ENCODE measurements at regions not wholly inside any gene's neighbourhood (a gene's known extent, or its start where the extent isn't known, plus 50 kb on each side); places are given as distances from the start of the nearest gene placed in this dataset.

DNA sequence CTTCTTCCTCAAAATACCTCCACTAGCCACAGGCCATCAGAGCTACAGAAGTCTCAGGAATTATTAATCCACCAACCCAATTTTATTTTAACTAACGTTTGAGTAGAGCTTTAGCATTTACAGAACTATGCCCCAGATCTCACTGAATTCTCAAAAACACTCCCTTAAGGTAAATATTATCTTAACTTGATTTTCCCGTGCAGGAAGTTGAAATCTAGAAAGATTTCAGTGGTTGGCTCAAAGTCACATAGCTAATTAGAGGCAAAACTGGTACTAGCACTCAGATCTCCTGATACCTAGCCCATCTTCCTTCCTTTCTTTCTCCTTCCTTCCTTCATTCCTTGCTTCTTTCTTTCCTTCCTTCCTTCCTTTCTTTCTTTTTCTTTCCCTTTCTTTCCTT lies 298.3 kb downstream of the ENC1 start:
- 81% methylated on average over 2 of the region's 2 CpGs; no CpG with 5 or more reads in 1 of the 2 experiments for WGBS, 2 experiments (ENCODE audit: extremely low coverage in 1 of 2, insufficient coverage in 1 of 2, insufficient read length in 1 of 2, insufficient replicate concordance in 2 of 2, low coverage in 1 of 2, low lambda C conversion rate in 2 of 2, missing lambda C conversion rate in 1 of 2)
- Histone ChIP-seq H4K8ac (ENCODE audit: extremely low read depth, insufficient read depth, low read length) (no peak overlapping the region), H4K91ac (replicated peaks; ENCODE audit: insufficient read length, low read length) (no peak overlapping the region), H2BK120ac (replicated peaks; ENCODE audit: low read depth, low read length) (no peak overlapping the region), H2AFZ (ENCODE audit: low read length) (no peak overlapping the region), H2AK5ac (ENCODE audit: low read depth, low read length) (no peak overlapping the region), H2BK5ac (ENCODE audit: low read depth, low read length) (no peak overlapping the region), H3K27me3 (replicated peaks in 1 of 4; ENCODE audit: control insufficient read depth in 3 of 4, extremely low read depth in 1 of 4, insufficient read depth in 3 of 4, low read length in 3 of 4) (no peaks in the 10 kb centered on the region), H3K14ac (ENCODE audit: insufficient read length) (no peak overlapping the region), H3K4me1 (replicated peaks in 1 of 4; ENCODE audit: control insufficient read depth in 3 of 4, insufficient read depth in 4 of 4, low read length in 3 of 4) (no peaks in the 10 kb centered on the region), H3K23me2 (ENCODE audit: low read depth, low read length) (no peaks in the 10 kb centered on the region), H2BK15ac (ENCODE audit: low read length) (no peak overlapping the region), H3K9ac (replicated peaks in 1 of 4; ENCODE audit: extremely low read depth in 1 of 4, low read depth in 3 of 4, low read length in 3 of 4) (no peak overlapping the region), H3K56ac (replicated peaks; ENCODE audit: insufficient read length, low read depth, low read length) (no peak overlapping the region), H2BK12ac (ENCODE audit: low read depth, low read length) (no peak overlapping the region), H3K4ac (replicated peaks; ENCODE audit: insufficient read length, low read depth, low read length) (no peak overlapping the region), H3K4me3 (ENCODE audit: extremely low read depth in 1 of 4, insufficient read depth in 2 of 4, low read depth in 3 of 4, low read length in 4 of 4) (no peak overlapping the region), H3K18ac (ENCODE audit: extremely low read depth, low read length) (no peak overlapping the region), H3K9me3 (ENCODE audit: insufficient read depth in 2 of 2, low read depth in 1 of 2, low read length in 1 of 2) (no peaks in the 10 kb centered on the region), H3K27ac (ENCODE audit: low read depth, low read length) (no peak overlapping the region), H2BK20ac (ENCODE audit: low read length) (no peak overlapping the region), H3K79me2 (ENCODE audit: control insufficient read depth in 1 of 2, insufficient read depth in 2 of 2, low read length in 2 of 2) (no peaks in the 10 kb centered on the region), H4K5ac (ENCODE audit: insufficient read length, low read depth, low read length) (no peak overlapping the region), H3K23ac (ENCODE audit: insufficient read length) (no peak overlapping the region), H3K4me2 (ENCODE audit: insufficient read depth in 1 of 2, low read depth in 2 of 2, low read length in 2 of 2) (no peak overlapping the region), H4K20me1 (replicated peaks in 1 of 2; ENCODE audit: control insufficient read depth in 1 of 2, insufficient read depth in 2 of 2, low read length in 2 of 2) (no peaks in the 10 kb centered on the region), H3K36me3 (ENCODE audit: control insufficient read depth in 2 of 4, insufficient read depth in 4 of 4, low read length in 3 of 4) (no peaks in the 10 kb centered on the region), H3K79me1 (ENCODE audit: low read depth, low read length) (no peaks in the 10 kb centered on the region)
- DNase-seq (ENCODE audit: low read depth in 1 of 2, low spot score in 2 of 2) (no peak), FAIRE-seq (no peak)
- POLR2A ChIA-PET (ENCODE audit: partially characterized antibody): no interaction called here
- CTCF ChIA-PET (ENCODE audit: partially characterized antibody): interaction anchor here (0.7 to 1.9 kb wide), 3 partner anchors 19 to 149 kb away, joined by 3 to 6 read pairs (median 4); no protein-coding TSS in a partner anchor
- no peak for TF ChIP-seq RXRA (IDR thresholded peaks at IDR 0.05; ENCODE audit: insufficient read depth, low read depth, low read length)
- no peak for TF ChIP-seq ZNF274 (IDR thresholded peaks at IDR 0.05; ENCODE audit: borderline replicate concordance, extremely low read depth, low read length)
- TF ChIP-seq CBX5 (IDR thresholded peaks at IDR 0.05; ENCODE audit: low read depth, low read length): no peak
- no peak for TF ChIP-seq SIX5 (IDR thresholded peaks at IDR 0.05; ENCODE audit: low read depth, low read length)
- no peak for TF ChIP-seq ATF3 (IDR thresholded peaks at IDR 0.05; ENCODE audit: insufficient read depth, low read depth, low read length)
- no peak for TF ChIP-seq TAF1 (IDR thresholded peaks at IDR 0.05; ENCODE audit: low read depth, low read length)
- TF ChIP-seq SIN3A (conservative IDR thresholded peaks at IDR 0.05 in 1 of 2, IDR thresholded peaks at IDR 0.05 in 1 of 2; ENCODE audit: low read depth in 1 of 2, low read length in 2 of 2): no peak
- no peak for TF ChIP-seq SRF (IDR thresholded peaks at IDR 0.05; ENCODE audit: low read depth, low read length)
- no peak for TF ChIP-seq HDAC6 (IDR thresholded peaks at IDR 0.05; ENCODE audit: low read depth, low read length)
- TF ChIP-seq SAP30 (IDR thresholded peaks at IDR 0.05; ENCODE audit: insufficient read depth, insufficient replicate concordance, low read length): no peak
- no peak for TF ChIP-seq POLR2AphosphoS5 (IDR thresholded peaks at IDR 0.05; ENCODE audit: low read depth, low read length)
- TF ChIP-seq CHD1 (IDR thresholded peaks at IDR 0.05; ENCODE audit: low read depth, low read length): no peak
- no peak for TF ChIP-seq TCF12 (IDR thresholded peaks at IDR 0.05; ENCODE audit: low read depth, low read length)
- TF ChIP-seq CBX8 (IDR thresholded peaks at IDR 0.05; ENCODE audit: borderline replicate concordance, low read depth, low read length): no peak
- TF ChIP-seq MAFK (IDR thresholded peaks at IDR 0.05; ENCODE audit: low read depth, low read length): no peak
- no peak for TF ChIP-seq BRCA1 (IDR thresholded peaks at IDR 0.05; ENCODE audit: low read depth, low read length)
